HL-60 (cell line): ENCODE measurements at regions not wholly inside any gene's neighbourhood (a gene's known extent, or its start where the extent isn't known, plus 50 kb on each side); places are given as distances from the start of the nearest gene placed in this dataset.

Experiments
- DNase-seq, 2 experiments: peaks; one replicate each; pipeline ENCODE4 v3.0.0-alpha.2; 2010 to 2020; ENCODE audit warnings: low read depth in 1 of 2, low spot score in 1 of 2
- H3K27ac ChIP-seq: fragments of 250-450 bp; sonication (Bioruptor Pico); replicated peaks from 2 replicates; pipeline ENCODE4 v1.5.1; 2020; ENCODE audit warnings: mild to moderate bottlenecking, moderate library complexity
- H3K27me3 ChIP-seq: fragments of 250-450 bp; sonication (Bioruptor Pico); 2 replicates; pipeline ENCODE4 v1.5.1; 2021; ENCODE audit warnings: mild to moderate bottlenecking, moderate library complexity; ENCODE audit not compliant: insufficient read depth, poor library complexity, severe bottlenecking
- H3K4me3 ChIP-seq: replicated peaks from 2 replicates; pipeline ENCODE4 v1.5.1; 2011; ENCODE audit warnings: mild to moderate bottlenecking, control low read depth, low read length; ENCODE audit not compliant: insufficient read depth
- CTCF ChIP-seq: IDR thresholded peaks from one replicate; pipeline ENCODE4 v1.5.1; 2011; ENCODE audit warnings: low read length, control low read depth, inconsistent platforms; ENCODE audit not compliant: insufficient read depth
- GABPA ChIP-seq: IDR thresholded peaks from 2 replicates; pipeline ENCODE4 v1.6.1; 2012; ENCODE audit warnings: low read depth
- POLR2AphosphoS5 ChIP-seq: IDR thresholded peaks from 2 replicates; pipeline ENCODE4 v1.6.1; 2012; ENCODE audit warnings: low read depth
- REST ChIP-seq: IDR thresholded peaks from 2 replicates; pipeline ENCODE4 v1.6.1; 2012; ENCODE audit warnings: low read depth; ENCODE audit not compliant: insufficient replicate concordance
- SPI1 ChIP-seq: IDR thresholded peaks from 2 replicates; pipeline ENCODE4 v1.6.1; 2012; ENCODE audit warnings: low read depth, mild to moderate bottlenecking, borderline replicate concordance

- TF ChIP-seq SPI1 = no peak
- no peak for TF ChIP-seq CTCF
- no peak for TF ChIP-seq REST
- no peak for TF ChIP-seq POLR2AphosphoS5
- TF ChIP-seq GABPA = no peak
- H3K27me3 ChIP-seq = no peaks in the 10 kb centered on the region
These were observed 267.7 kb upstream of the TET2 start for GRCh38 chr4:104878936-104879335.

DNA sequence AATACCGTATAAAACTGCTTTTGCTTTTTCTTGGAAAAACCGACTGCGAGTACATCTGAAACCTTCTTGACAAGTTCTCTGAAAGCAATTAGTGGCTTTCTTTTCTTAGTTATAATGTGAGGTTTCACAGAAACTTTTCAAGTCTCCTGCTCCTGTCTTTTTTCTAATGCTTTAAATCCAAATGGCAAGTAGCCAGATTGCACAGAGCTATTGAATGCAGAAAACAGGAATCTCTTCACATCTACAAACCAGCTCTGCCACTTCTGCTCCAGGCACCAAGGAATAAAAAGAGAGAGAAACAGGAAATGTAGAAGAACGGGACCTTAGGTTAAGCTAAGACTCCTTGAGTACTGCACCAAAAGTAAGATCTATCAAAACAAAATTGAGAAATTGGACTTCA, 267.3 kb upstream of the TET2 start:
- Histone ChIP-seq H3K27me3 (no peaks in the 10 kb centered on the region), H3K4me3 (no peak overlapping the region), H3K27ac (no peak overlapping the region)
- TF ChIP-seq GABPA = no peak
- TF ChIP-seq CTCF = no peak
- no peak for TF ChIP-seq POLR2AphosphoS5
- no peak for TF ChIP-seq SPI1
- no peak for TF ChIP-seq REST
- no peak for DNase-seq

More at GRCh38 chr4:104878936-104879335, 267.7 kb upstream of the TET2 start:
- H3K27ac ChIP-seq = no peak overlapping the region
- no peak overlapping the region for H3K4me3 ChIP-seq
- DNase-seq = no peak

DNA sequence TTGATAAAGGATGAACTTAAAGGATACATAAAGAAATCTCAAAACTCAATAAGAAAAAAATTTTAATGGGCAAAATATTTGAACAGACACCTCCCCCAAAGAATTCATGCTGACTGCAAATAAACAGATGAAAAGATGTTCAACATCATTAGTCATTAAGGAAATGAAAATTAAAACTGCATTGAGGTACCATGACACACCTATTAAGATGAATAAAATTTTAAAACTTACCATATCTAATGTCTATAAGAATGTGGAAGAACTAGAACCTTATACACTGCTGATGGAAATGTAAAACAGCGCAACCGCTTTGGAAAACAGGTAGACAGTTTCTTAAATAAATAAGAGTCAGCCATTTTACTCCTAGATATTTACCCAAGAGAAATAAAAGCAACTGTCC, 266.8 kb upstream of the TET2 start:
- Histone ChIP-seq H3K27ac (no peak overlapping the region), H3K4me3 (no peak overlapping the region), H3K27me3 (no peaks in the 10 kb centered on the region)
- no peak for TF ChIP-seq CTCF
- no peak for TF ChIP-seq SPI1
- DNase-seq = no peak

DNA sequence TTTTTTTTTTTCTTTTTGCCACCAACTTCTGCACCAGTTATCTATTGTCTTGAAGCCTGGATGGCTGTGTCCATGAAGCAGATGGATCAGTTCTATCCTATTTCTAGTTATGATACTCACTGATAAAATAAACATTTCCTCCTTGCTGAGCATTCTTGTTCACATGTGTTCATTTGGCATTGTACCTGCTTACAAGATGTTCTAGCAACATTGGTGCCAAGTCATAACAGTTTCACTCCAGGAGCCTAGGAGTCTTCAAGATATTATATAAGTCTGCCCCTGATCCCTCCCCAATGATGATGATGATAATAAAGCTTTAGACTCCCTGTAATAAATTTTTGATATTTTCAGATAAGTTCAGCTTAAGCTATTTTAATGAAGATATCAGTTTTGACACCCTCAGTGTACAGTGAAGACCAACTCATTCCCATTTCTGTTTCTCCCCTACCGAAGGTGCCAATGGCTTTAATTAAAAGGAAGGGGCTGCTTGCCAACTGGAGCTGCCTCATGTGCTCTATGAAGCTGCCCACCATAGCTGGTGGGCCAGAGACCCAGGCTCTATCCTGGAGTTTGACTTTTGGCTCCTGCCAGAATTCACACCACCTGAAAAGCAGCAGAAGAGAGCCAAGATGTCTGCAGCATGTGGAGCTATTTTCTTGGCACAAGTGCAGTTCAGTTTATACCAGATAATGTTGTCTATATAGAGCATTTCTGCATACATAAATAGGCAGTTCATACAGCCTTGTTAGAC, 265.4 kb upstream of the TET2 start:
- H3K27me3 ChIP-seq = no peaks in the 10 kb centered on the region
- no peak overlapping the region for H3K27ac ChIP-seq
- no peak overlapping the region for H3K4me3 ChIP-seq
- DNase-seq = no peak
- TF ChIP-seq POLR2AphosphoS5 = no peak
- TF ChIP-seq REST = no peak
- TF ChIP-seq CTCF = no peak
- TF ChIP-seq GABPA = no peak
- TF ChIP-seq SPI1 = no peak
